Inflammatory macrophage (primary cell): ENCODE measurements at regions not wholly inside any gene's neighbourhood (a gene's known extent, or its start where the extent isn't known, plus 50 kb on each side); places are given as distances from the start of the nearest gene placed in this dataset.
A peak's percentile ranks its signal among the peaks of the same experiment; 100 is the strongest.
"Not testable (repeated sequence)": the region's sequence is repeated elsewhere in the genome, so short reads cannot be mapped to it uniquely, and the experiment has no call there.

Experiments
- DNase-seq, 2 donors: peaks; one replicate each; pipeline ENCODE4 v3.0.0-alpha.2; 2020 to 2022

DNA sequence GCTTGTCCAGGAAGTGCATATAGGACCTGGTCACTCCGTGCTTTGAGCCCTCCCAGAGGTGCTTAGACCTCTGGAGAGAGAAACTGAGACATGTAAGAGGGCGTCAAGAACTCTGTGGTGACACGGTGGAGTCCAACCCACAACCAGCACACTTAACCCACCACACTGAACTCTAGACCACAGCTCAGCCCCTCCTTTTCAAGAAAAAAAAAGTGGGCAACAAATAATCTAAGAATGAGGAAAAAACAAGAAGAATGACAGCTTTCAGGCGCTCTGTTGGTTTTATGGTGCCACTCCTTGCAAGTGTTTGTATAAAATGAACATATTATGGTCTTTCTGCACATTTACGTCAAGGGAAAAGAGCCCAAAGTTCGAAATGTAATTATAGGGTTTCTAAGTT lies 50.2 kb upstream of the SNAPC3 start:
- DNase-seq: no peak

DNA sequence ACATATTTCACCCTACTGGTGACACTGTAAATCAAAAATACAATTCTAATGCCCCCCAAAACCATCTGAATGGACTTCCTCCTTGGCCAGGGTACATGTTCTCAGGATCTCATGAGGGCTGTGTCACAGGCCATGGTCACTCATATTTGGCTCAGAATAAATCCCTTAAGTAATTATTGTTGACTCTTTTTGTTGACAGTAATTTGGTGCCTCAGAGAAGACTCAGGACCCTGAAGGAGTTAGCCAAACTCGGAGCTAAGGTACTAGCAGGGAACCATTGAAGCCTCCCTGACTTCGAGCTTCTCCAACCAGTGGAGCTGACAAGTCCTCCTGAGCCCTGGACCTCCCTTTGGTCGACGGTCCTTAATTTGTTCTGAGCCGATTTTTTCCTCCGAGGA lies 51.2 kb upstream of the SNAPC3 start:
- DNase-seq: no peak

DNA sequence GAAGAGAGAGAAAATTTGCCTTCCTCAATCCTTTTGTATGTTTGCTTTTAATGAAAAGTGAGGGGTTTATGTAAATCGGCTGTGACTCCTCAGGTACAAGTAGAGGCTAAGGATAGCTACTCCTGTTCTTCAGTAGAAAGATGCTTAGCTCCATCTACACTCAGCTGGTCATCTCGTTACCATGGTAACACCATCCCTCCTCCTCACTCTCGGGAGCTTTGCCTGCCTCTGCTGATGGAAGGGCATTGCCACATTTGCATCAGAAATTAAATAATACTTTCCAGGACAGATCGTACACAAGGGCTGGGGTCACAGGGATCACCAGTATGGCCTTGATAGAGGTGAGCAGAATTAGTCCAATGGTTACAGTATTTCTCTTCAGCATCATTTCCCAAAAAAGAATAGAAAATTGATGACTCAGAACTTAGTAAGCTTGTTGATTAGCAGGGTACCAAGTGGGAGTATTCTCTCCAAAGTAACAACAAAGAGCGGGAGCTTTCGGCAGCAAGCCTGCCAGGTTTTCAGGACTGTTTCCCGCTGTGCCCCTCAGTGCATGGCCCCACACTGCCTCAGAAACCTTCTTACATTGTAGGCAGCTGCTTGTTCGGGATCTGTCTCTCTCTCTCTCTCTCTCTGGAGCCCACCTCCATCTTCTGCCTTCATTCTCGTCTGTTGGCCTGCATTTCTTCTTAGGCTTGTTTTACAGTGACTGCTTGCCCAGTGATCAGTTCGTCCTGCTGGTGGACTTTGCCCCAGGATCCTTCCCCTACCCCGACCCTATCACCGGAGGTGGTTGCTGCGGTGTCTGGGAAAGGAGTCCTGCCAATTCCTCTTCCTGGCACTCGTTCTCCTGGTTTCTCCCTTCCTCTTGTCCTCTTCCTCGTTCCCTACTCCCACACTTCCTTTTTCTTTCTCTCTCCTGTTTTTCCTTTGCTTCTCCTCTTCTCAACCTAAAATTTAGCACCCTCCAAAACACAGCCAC lies 51.9 kb upstream of the SNAPC3 start:
- no peak for DNase-seq

DNA sequence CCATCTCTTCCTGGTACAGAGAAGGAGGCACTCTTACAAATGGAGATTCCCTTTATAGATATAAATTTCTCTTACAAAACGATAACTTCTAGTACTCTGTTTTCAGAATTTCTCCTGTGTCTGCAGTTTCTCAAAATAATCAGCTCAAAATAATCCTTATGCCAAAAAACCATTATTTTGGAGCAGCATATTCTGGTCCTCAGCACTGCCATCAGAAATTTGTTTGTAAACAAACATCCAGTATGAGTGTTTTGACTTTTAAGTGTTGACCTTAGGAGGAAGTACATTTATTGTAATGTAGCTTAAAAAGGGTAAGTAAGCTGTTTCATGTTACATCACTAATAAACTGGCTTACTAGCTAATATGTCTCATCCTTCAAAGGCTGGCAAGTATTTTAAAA lies 52.8 kb upstream of the SNAPC3 start:
- DNase-seq: no peak

- DNase-seq: no peak
These were observed 53.4 kb upstream of the SNAPC3 start for GRCh38 chr9:15369238-15369637.

DNA sequence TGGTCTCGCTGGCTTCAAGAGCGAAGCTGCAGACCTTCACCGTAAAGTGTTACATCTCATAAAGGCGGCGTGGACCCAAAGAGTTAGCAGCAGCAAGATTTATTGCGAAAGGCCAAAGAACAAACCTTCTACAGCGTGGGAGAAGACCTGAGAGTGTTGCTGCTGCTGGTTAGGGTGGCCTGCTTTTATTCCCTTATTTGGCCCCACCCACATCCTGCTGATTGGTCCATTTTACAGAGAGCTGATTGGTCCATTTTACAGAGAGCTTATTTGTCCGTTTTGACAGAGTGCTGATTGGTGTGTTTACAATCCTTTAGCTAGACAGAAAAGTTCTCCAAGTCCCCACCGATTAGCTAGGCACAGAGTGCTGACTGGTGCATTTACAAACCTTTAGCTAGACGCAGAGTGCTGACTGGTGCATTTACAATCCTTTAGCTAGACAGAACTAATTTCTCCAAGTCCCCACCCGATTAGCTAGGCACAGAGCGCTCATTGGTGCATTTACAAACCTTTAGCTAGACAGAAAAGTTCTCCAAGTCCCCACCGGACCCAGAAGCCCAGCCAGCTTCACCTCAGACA lies 57.6 kb upstream of the SNAPC3 start:
- DNase-seq: not testable (repeated sequence)

DNA sequence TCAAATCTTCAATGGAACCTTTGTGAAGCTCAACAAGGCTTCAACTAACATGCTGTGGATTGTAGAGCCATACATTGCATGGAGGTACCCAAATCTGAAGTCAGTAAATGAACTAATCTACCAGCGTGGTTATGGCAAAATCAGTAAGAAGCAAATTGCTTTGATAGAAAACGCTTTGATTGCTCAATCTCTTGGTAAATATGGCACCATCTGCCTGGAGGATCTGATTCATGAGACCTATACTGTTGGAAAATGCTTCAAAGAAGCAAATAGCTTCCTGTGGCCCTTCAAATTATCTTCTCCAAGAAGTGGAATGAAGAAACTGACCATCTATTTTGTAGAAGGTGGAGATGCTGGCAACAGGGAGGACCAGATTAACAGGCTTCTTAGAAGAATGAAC lies 54.7 kb upstream of the TTC39B start:
- no peak for DNase-seq

DNA sequence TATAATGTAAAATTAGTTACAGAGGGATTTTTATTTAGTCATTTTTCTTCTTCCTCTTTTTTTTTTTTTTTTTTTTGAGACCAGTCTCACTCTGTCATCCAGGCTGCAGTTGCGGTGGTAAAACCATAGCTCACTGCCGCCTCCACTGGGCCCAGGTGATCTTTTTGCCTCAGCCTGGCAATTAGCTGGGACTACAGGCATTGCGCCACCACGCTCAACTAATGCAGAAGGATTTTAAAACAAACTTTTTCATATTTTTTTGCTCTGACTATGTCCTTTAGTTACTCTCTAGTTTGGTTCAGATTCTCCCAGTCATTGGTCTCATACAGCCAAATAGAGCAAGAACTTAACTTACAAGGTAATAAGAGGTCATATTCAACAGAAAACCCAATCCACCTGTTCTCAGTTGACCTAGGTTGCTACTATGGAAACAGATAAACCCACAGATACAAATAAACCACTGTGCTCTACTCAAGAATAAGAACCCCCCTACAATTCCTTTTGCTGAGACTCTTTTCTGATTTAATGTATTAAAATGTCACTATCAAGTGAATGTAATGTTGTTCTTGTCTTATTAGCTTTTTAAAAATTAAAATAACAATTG lies 50.1 kb upstream of the TTC39B start:
- peak; percentile 50 to 58 for DNase-seq
